Neural progenitor cell (in vitro differentiated cells): ENCODE measurements at regions not wholly inside any gene's neighbourhood (a gene's known extent, or its start where the extent isn't known, plus 50 kb on each side); places are given as distances from the start of the nearest gene placed in this dataset.

ENCODE experiments used
- EZH2 ChIP-seq: fragments of 200-600 bp; sonication (generic); IDR thresholded peaks from 2 replicates; pipeline ENCODE4 v1.6.1; 2017; ENCODE audit warnings: antibody characterized with exemption, mild to moderate bottlenecking, moderate library complexity
- TF ChIP-seq, protein P1 (sequence below): fragments of 200-600 bp; sonication (generic); IDR thresholded peaks from 2 replicates; pipeline ENCODE4 v1.5.1; 2017; ENCODE audit warnings: antibody characterized with exemption, mild to moderate bottlenecking

DNA sequence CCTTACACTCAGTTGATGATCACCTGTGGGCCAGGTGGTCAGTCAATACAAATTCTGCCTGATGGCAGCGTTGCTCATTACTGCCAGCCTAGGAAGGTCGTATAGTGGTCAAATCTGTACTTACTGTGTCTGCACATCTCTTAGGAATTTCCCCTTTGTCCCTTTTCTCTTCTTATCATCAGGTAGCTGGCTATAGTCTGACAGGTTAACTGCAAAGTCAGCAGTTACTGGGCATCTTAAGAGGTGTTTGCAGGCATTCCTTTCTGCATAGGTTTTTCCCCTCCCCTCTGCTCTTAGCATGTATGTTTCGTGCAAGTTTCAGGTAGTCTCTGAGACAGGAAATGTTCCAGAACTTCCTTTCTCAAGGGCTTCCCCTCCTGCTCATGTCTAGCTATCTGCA, 298.7 kb downstream of the LRRIQ3 start:
- TF ChIP-seq, protein P1, sequence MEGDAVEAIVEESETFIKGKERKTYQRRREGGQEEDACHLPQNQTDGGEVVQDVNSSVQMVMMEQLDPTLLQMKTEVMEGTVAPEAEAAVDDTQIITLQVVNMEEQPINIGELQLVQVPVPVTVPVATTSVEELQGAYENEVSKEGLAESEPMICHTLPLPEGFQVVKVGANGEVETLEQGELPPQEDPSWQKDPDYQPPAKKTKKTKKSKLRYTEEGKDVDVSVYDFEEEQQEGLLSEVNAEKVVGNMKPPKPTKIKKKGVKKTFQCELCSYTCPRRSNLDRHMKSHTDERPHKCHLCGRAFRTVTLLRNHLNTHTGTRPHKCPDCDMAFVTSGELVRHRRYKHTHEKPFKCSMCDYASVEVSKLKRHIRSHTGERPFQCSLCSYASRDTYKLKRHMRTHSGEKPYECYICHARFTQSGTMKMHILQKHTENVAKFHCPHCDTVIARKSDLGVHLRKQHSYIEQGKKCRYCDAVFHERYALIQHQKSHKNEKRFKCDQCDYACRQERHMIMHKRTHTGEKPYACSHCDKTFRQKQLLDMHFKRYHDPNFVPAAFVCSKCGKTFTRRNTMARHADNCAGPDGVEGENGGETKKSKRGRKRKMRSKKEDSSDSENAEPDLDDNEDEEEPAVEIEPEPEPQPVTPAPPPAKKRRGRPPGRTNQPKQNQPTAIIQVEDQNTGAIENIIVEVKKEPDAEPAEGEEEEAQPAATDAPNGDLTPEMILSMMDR: no peak
- no peak for TF ChIP-seq EZH2
